ENCODE measurements at regions not wholly inside any gene's neighbourhood (a gene's known extent, or its start where the extent isn't known, plus 50 kb on each side); places are given as distances from the start of the nearest gene placed in this dataset.

DNA sequence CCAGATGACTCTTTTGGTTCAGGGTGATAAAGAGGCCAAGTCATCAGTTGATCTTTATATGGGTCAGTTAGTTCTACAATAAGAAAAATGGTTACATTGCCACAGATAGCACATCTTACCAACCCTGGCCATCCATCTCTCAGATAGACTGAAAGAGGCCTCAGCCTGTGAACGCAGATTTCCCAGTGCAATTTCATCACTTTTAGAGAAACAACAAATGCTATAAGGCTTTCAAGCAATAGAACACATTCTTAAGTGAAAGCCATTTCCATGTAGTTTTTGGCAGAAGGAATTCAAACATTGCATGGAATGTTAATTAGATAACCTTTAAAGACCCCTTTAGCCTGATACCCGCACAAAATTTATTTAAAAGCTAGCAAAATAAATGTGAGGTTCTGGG, 200.6 kb upstream of the ZBTB20 start:
- TF ChIP-seq POLR2A (IDR thresholded peaks at IDR 0.05) (no peak), CTCF (IDR thresholded peaks at IDR 0.05) (no peak)
